Stimulated activated CD4-positive, alpha-beta T cell treated with anti-CD3 and anti-CD28 coated beads, Interleukin-15, amount 100 ng/mL, for 48 hours (primary cell): ENCODE measurements at regions not wholly inside any gene's neighbourhood (a gene's known extent, or its start where the extent isn't known, plus 50 kb on each side); places are given as distances from the start of the nearest gene placed in this dataset.

ENCODE experiments used
- DNase-seq, 2 donors: peaks; one replicate each; pipeline ENCODE4 v3.0.0-alpha.2; 2020; ENCODE audit warnings: low read depth in 2 of 2

- DNase-seq: no peak
Observed at GRCh38 chr1:79787631-79788030, 781.1 kb upstream of the ADGRL4 start.

DNA sequence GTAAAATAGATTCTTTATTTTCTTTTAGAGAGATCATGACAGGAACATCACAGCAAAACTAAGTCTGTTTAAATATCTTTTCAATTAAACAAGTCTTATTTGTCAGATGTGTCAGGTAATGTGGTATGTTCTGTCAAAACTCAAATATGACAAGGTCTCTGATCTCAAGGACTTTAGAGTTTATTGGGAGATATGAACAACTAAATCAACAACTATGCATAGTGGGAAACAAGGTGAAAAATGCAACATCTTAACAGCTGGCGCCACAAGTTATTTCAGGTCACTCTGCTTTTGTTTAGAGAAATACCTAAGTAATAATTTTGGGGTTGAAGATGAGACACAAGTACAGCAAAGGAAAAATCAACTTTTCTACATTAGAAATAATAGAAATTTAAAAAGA, 779.4 kb upstream of the ADGRL4 start:
- DNase-seq: no peak

GRCh38 chr1:79785561-79785960, 779.0 kb upstream of the ADGRL4 start:
- DNase-seq: no peak

- DNase-seq: no peak
Observed at GRCh38 chr1:79781261-79781660, 774.7 kb upstream of the ADGRL4 start.

DNA sequence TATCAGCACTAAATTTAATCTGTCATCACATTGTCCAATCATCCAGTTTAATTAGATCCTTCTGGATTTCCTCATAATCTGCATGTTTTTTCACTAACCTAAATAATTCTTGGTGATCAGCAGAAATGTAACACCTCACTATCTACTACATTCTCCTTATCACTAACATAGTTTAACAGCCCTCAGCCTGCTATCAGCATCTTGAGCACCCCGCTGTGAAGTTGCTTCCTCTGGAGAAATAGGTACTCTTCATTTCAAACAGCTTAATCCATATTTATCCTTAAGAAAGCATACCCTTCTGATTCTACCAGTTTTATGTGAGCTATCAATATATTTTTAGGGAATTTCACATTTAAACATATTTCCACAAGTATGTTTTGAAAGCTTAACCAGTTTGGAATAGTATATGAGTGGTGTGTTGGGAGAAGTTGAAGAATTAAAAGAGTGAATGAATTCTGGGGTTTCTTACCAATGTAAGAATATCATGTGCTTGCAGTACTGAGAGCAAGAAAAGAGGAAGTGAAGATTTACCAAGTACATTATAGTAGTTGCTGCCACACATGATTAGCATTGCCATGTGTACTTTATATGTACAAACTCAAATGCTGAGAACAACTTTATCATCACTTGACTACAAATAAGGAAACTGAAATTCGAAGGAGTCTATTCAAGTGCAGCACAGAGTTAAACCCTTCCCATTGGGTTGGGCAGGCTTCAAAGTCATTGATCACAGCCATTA, 771.1 kb upstream of the ADGRL4 start:
- DNase-seq: no peak

GRCh38 chr1:79775402-79775801, 768.9 kb upstream of the ADGRL4 start:
- DNase-seq: no peak

DNA sequence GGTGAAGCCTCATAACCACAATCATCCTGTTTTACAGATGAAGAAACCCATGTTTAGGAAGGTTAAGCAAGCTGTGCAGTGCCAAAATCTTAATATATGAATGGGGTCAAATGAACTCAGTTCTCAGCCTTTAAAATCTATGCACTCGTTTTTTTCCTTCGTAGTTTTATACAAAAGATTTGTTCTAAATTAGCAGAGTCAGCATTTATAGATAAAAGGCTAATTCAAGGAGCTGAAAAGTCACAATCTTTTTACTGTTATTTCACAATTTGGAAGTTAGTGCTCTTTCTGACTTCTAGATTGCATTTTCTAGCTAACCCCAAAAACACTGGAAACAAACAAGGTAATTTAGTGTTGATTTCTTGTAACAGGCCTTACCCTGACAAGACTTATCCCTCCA, 766.9 kb upstream of the ADGRL4 start:
- no peak for DNase-seq

DNA sequence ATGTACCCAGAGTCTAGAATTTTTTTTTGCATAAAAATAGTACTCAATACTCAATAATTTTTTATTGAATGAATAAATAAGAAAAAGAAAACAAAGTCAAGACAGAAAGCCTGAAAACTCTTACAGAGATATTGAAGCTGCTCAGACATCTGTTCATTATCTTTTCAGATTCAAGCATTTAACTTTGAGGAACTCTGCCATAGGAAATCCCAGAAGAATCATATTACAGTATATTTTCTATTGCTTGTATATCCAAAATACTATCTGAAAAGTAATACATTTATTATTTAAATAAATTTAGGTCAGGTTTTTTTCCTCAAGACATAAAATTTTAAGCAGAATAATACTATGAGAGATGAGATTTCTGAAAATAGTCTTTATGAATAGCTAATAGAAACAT, 755.9 kb upstream of the ADGRL4 start:
- no peak for DNase-seq

DNA sequence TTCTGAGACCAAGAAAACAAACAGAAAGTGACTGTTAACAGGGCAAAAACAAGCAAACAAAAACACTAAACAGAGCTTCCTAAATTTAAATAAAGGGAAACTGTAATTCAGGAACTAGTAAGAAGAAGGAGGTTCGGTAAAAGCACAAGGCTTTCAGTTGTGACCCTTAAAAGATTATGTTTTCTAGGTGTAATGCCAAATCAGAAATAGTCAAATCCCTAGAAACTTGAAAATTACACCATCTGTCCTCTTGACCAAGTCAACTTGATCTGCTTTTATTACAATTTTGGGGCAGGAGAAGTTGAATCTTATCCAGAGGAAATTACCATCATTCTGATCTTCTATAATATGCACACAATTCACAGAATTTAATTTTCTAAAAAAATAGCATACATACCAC, 754.0 kb upstream of the ADGRL4 start:
- DNase-seq: no peak

DNA sequence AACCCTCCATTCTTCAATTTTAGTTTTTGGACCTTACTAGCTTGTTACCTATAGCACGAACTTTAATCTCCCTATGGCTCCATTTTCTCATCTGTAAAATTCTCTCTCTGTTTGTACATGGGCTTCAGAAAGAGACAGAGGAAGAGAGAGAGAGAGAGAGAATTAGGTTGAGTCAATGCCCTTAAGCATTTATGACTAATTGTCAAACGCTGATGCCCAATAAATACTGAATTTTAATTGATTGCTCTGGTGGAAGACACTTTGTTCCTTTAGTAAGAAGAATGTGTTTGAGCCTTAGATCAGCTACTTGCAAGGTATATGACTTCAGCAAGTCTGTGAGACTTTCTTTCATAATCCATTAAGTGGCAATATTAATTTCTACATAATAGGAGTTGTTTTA, 743.1 kb upstream of the ADGRL4 start:
- no peak for DNase-seq

GRCh38 chr1:79745929-79746328, 739.4 kb upstream of the ADGRL4 start:
- no peak for DNase-seq

GRCh38 chr1:79744746-79745145, 738.2 kb upstream of the ADGRL4 start:
- DNase-seq: no peak

DNA sequence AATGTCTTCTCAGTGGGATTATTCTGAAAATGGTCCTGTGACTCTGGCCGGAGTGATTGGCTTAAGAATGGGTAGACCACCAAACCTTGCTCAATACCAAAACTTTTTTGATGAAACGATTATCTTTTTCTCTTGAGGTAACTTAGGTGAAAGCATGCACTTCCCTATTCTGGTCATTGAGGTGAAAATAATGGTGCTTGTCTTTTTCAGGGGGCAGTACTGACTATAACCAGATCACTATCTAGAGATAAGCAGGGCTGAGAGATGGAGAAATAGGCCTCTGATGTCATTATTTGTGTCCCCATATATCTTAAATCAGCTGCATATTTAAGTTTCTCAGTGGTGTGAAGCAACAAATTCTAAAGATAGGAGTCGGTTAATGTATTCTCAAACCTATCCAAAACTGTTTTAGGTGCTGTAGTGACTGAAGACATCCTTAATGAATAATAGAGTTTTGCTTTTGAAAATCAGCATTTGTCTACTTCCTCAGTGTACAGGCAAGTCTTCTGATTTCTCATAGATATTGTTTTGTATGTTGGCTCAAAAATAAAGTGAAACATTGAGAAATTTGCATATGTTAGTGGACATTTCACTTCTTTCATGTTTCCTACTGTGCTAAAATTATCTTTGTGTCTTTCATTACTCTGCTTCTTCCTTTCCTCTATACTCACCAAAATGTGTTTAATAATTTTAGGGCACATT, 735.3 kb upstream of the ADGRL4 start:
- no peak for DNase-seq

- DNase-seq: no peak
Observed at GRCh38 chr1:79738101-79738500, 731.6 kb upstream of the ADGRL4 start.

DNA sequence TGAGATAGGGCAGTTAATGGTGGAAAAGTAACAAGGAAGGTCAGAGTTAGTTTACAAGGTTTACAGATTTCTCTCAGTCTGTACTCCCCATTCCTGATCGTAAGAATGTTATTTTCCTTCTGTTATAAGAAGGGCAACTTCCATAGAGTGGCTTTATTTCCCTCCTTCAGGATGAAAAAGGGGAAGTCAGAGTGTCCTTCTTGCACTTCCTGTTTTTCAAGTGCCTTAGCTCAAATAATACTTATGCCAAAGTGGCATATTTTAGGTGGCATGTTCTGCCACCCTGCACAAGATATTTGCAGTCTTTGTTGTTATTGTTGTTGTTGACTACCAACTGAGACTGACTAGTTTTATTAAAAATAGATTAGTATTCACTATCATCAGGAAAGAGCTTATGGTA, 730.7 kb upstream of the ADGRL4 start:
- DNase-seq: no peak

DNA sequence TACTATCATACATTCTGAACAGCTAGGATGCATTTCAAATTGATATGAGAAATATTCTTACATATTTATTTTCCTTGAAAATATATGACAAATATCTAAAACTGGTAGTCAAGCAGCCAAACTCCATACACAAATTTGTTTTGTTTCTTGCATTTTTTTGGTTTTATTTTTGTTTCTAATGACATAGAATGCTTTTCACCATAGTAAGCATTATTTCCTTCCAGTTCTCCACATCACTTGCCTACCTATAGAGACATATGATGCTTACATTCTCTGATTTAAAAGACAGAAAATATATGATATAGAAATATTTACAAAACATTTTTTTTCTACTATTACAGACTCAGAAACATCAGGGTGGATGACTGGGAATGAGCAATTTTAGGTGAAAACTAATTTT, 726.4 kb upstream of the ADGRL4 start:
- DNase-seq: no peak

GRCh38 chr1:79726911-79727310, 720.4 kb upstream of the ADGRL4 start:
- no peak for DNase-seq

- no peak for DNase-seq
Observed at GRCh38 chr1:79726321-79726720, 719.8 kb upstream of the ADGRL4 start.

DNA sequence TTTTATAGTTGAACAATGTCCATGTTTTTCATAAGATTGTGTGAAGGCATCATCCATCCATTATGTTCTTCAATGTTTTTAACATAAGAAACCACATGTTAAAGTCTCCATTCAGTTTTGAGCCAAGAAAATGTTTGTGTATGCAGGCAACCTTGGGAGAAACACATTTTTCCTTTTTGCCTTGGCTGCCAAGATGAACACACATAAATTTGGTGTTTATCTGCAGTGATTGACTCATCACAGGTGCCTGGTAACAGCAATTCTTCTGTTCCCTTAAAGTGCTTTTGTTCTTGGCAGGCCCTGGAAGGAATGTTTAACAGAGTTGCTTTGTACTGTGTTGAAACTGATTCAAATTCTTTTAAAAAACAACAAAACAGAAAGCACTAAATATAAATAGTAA, 709.9 kb upstream of the ADGRL4 start:
- no peak for DNase-seq

DNA sequence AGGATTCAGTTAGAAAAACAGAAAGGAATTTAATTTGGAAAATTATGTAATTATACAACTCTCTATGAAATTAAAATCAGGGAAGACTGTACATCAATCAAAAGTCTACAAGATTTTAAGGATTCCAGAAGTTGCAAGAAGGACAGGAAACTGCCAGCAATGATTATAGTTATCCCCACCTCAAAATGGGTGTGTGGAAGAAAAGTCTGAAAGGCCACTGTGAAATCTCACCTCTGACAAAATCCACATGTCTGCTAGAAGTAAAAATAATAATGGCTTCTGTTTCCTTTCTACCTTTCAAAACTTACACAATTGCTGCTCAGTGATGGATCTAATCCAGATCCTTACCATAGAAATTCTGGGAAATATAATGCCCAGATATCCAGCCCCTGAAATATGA, 708.1 kb upstream of the ADGRL4 start:
- DNase-seq: no peak

GRCh38 chr1:79711001-79711431, 704.5 kb upstream of the ADGRL4 start:
- DNase-seq: no peak

DNA sequence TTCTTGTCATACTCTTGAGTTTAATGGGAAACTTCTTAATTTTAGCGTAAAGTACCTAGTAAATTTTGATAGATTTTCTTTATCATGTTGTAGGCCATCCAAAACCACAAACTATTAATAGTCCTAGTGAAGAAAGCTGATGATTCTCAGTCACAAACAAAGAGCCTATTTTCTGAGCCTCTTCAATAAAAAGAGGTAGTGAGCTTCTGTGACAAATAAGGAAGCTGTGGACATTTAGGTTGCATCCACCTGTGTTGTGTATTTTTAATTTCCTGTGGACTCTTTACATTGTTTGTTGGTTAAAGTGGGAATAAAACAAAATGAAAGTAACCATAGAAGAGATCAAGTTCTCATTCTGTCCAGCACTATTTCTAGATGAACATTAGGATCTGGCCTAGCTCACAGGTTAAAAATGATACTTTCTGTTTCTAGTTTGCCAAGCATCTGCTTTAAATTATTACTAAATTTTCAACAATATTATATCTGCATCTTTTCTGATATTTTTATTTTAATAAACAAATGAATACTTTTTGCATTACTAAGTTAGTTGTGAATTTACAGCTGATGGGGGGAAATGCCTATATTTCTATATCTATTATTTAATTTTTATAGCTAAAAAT, 702.2 kb upstream of the ADGRL4 start:
- DNase-seq: no peak

DNA sequence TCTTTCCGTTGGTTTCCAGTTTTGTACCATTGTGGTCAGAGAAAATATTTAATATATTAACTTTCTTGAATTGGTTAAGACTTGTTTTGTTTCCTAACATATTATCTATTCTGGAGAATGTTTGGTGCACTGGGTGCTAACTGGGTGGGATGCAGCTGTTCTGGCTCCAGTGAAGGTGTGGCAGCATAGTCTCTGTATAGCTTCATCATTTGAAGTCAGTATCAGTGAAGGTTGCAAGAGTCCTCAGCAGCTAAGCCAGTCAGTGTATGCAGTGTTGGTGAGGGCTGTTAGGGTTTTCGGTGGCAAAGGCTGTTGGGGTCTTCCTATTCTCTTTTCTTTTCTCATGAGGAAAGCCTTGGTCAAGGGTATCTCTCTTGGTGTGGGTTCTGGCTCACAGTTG, 698.7 kb upstream of the ADGRL4 start:
- DNase-seq: no peak
